GM12878 (cell line): ENCODE measurements at regions not wholly inside any gene's neighbourhood (a gene's known extent, or its start where the extent isn't known, plus 50 kb on each side); places are given as distances from the start of the nearest gene placed in this dataset.

Source experiments
- ATAC-seq: fragments of 200-7000 bp; cut with Tn5 transposase; 3 replicates; pipeline ENCODE4 v1.9.1; 2020; ENCODE audit warnings: mild to moderate bottlenecking, moderate library complexity
- BruUV-seq: library from RNA; stranded (reverse); fragments of 400-500 nt; replicated peaks from 2 replicates; lab custom pipeline; 2021; lab: Mats Ljungman, UMichigan
- CTCF ChIA-PET: fragments of 300-600 bp; sonication (Branson Sonifier 250); formaldehyde crosslinking; extraction: SDS; loops from one replicate; lab custom pipeline; 2021; ENCODE audit warnings: inconsistent platforms; lab: Yijun Ruan, JAX
- POLR2A ChIA-PET: fragments of 350-600 bp; formaldehyde crosslinking; extraction: SDS; loops from one replicate; lab custom pipeline; 2021; ENCODE audit warnings: inconsistent platforms; lab: Charles Lee
- RAD21 ChIA-PET: fragments of 300-600 bp; sonication (Branson Sonifier 250); formaldehyde crosslinking; loops from one replicate; lab custom pipeline; 2023; ENCODE audit warnings: antibody characterized with exemption; ENCODE audit not compliant: unreplicated experiment; lab: Charles Lee
- SMC1A ChIA-PET: fragments of 300-600 bp; sonication (Branson Sonifier 250); formaldehyde crosslinking; loops from one replicate; lab custom pipeline; 2023; ENCODE audit not compliant: unreplicated experiment, uncharacterized antibody; lab: Charles Lee
- DNase-seq: peaks from one replicate; pipeline ENCODE4 v3.0.0-alpha.2; 2011; ENCODE audit warnings: low read depth, low spot score
- FAIRE-seq: peaks from 3 replicates; lab custom pipeline; 2011; peaks lifted over from hg19 to GRCh38; lab: Jason Lieb, UNC
- H2AFZ ChIP-seq: 2 replicates; pipeline ENCODE4 v1.6.0; 2011; ENCODE audit warnings: low read depth, low read length, control low read depth; ENCODE audit not compliant: control insufficient read depth
- H3K27ac ChIP-seq: 2 replicates; pipeline ENCODE4 v1.5.1; 2011; ENCODE audit warnings: control low read depth; ENCODE audit not compliant: control insufficient read depth, insufficient read depth
- H3K27me3 ChIP-seq, 2 experiments: replicated peaks in 1 of 2; 2 replicates each; pipeline versions ENCODE4 v1.6.0 to v1.6.1; 2011; ENCODE audit warnings: low read length in 1 of 2; ENCODE audit not compliant: control insufficient read depth in 2 of 2, insufficient read depth in 2 of 2
- H3K36me3 ChIP-seq, 2 experiments: 2 replicates each; pipeline ENCODE4 v1.5.1; 2011; ENCODE audit warnings: low read length in 1 of 2; ENCODE audit not compliant: control insufficient read depth in 2 of 2, insufficient read depth in 2 of 2
- H3K4me1 ChIP-seq: 2 replicates; pipeline ENCODE4 v1.6.1; 2011; ENCODE audit warnings: mild to moderate bottlenecking, low read length, moderate library complexity, mixed read lengths; ENCODE audit not compliant: control insufficient read depth, insufficient read depth
- H3K4me2 ChIP-seq: 2 replicates; pipeline ENCODE4 v1.6.0; 2011; ENCODE audit warnings: control low read depth; ENCODE audit not compliant: control insufficient read depth, insufficient read depth
- H3K4me3 ChIP-seq: fragments of 200-600 bp; sonication (generic); 2 replicates; pipeline ENCODE4 v1.5.1; 2016
- H3K79me2 ChIP-seq: 2 replicates; pipeline ENCODE4 v1.6.0; 2011; ENCODE audit warnings: low read length; ENCODE audit not compliant: control insufficient read depth, insufficient read depth
- H3K9ac ChIP-seq: 2 replicates; pipeline ENCODE4 v1.8.0; 2011; ENCODE audit warnings: low read length, control low read depth, mixed read lengths; ENCODE audit not compliant: control insufficient read depth, insufficient read depth
- H3K9me3 ChIP-seq: replicated peaks from 3 replicates; pipeline ENCODE4 v1.5.1; 2011; ENCODE audit warnings: mild to moderate bottlenecking, low read length; ENCODE audit not compliant: control insufficient read depth, insufficient read depth
- H4K20me1 ChIP-seq: 2 replicates; pipeline ENCODE4 v1.6.0; 2011; ENCODE audit not compliant: control insufficient read depth, insufficient read depth
- ATF7 ChIP-seq: fragments of 450-650 bp; IDR thresholded peaks from 2 replicates; pipeline ENCODE4 v1.6.1; 2016; ENCODE audit warnings: low read depth, mild to moderate bottlenecking
- NBN ChIP-seq: fragments of 450-650 bp; IDR thresholded peaks from 2 replicates; pipeline ENCODE4 v1.6.1; 2016
- RCOR1 ChIP-seq: conservative IDR thresholded peaks from 2 replicates; pipeline ENCODE4 v1.6.1; 2012; ENCODE audit warnings: low read depth, low read length, improper control_type of control experiment
- TCF7 ChIP-seq: IDR thresholded peaks from 2 replicates; pipeline ENCODE4 v1.6.1; 2014; ENCODE audit warnings: antibody characterized with exemption, borderline replicate concordance
- ZNF687 ChIP-seq: fragments of 450-650 bp; IDR thresholded peaks from 2 replicates; pipeline ENCODE4 v1.6.1; 2017; ENCODE audit warnings: mild to moderate bottlenecking, moderate library complexity
- WGBS: methylation state at CpG from one replicate; pipeline ENCODE4 v1.1.6; 2016; ENCODE audit warnings: low lambda C conversion rate; ENCODE audit not compliant: insufficient replicate concordance, insufficient coverage; ENCODE audit errors: missing lambda C conversion rate; 5-methylcytosine and 5-hydroxymethylcytosine counted together
- in situ Hi-C: fragments of 300-500 bp; cut with MboI; formaldehyde crosslinking; loops from 9 replicates; pipeline ENCODE4 v1.14.3; 2018; ENCODE audit warnings: mixed read lengths
- intact Hi-C: fragments of 100-400 bp; cut with micrococcal nuclease; formaldehyde crosslinking; loops from one replicate; pipeline ENCODE4 v1.14.2; 2022; ENCODE audit not compliant: unreplicated experiment

DNA sequence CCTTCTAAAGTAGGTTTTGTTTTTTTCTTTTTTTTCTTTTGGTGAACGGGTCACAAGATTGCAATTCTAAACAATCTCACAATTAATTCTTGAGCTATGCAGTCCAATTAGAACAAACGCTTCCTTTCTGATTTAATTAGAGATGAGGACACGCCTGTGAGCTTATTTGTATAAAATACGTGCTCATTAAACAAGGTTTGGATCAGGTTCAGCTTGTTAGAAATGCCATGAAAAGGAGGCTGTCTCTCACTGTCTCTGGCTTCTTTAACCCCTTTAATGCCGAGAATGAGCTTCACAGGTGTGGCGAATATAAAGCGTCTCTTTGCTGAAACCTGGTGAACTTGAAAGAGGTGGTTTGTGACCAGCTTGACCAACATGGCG is 191.8 kb downstream of the GAS1 start:
- ATAC-seq (no peak), DNase-seq (no peak)
- H3K4me3 ChIP-seq = no peak overlapping the region
- RAD21 ChIA-PET = interaction anchor here (0.8 kb wide), 1 partner anchor 189 kb away, joined by 3 read pairs; no protein-coding TSS in a partner anchor
- no peaks in the 10 kb centered on the region for H3K27me3 ChIP-seq
- H3K79me2 ChIP-seq = no peaks in the 10 kb centered on the region
- no peaks in the 10 kb centered on the region for H3K9me3 ChIP-seq
- H3K4me1 ChIP-seq = no peaks in the 10 kb centered on the region
- H2AFZ ChIP-seq = no peak overlapping the region
- TF ChIP-seq NBN (no peak), RCOR1 (no peak), ZNF687 (no peak), TCF7 (no peak), ATF7 (no peak)
- TF ChIP-seq, all 136 proteins: peak for 0
- Histone ChIP-seq H3K9ac (no peak overlapping the region), H4K20me1 (no peaks in the 10 kb centered on the region), H3K4me2 (no peak overlapping the region), H3K36me3 (no peaks in the 10 kb centered on the region), H3K27ac (no peak overlapping the region)
- in situ Hi-C loops (no loop called here), intact Hi-C loops (no loop called here)
- ChIA-PET POLR2A (no interaction called here), SMC1A (interaction anchor here (1.1 kb wide), 1 partner anchor 10 kb away, joined by 4 read pairs; no protein-coding TSS in a partner anchor), CTCF (no interaction called here)
- 24% methylated on average over 8 of the region's 8 CpGs for WGBS
- BruUV-seq = no TSS peak
- no peak for FAIRE-seq
